Keratinocyte (primary cell): ENCODE measurements at regions not wholly inside any gene's neighbourhood (a gene's known extent, or its start where the extent isn't known, plus 50 kb on each side); places are given as distances from the start of the nearest gene placed in this dataset.

Source experiments
- DNase-seq: peaks from one replicate; pipeline ENCODE4 v3.0.0-alpha.2; 2011; ENCODE audit warnings: low read depth, missing footprints, low spot score
- FAIRE-seq: peaks from 2 replicates; lab custom pipeline; 2011; peaks lifted over from hg19 to GRCh38; lab: Jason Lieb, UNC
- H2AFZ ChIP-seq: 2 replicates; pipeline ENCODE4 v1.6.0; 2012; ENCODE audit warnings: low read length, control low read depth, inconsistent platforms; ENCODE audit not compliant: control insufficient read depth
- H3K27ac ChIP-seq: 2 replicates; pipeline ENCODE4 v1.5.1; 2011; ENCODE audit warnings: low read length; ENCODE audit not compliant: control insufficient read depth, insufficient read depth
- H3K27me3 ChIP-seq: 3 replicates; pipeline ENCODE4 v1.6.0; 2011; ENCODE audit warnings: low read length; ENCODE audit not compliant: control insufficient read depth, insufficient read depth; ENCODE audit errors: extremely low read depth
- H3K36me3 ChIP-seq, 2 experiments: 2 replicates in 1 of 2; 3 replicates in 1 of 2; pipeline ENCODE4 v1.5.1; 2011; ENCODE audit warnings: low read length in 2 of 2, mild to moderate bottlenecking in 1 of 2; ENCODE audit not compliant: control insufficient read depth in 2 of 2, insufficient read depth in 2 of 2; ENCODE audit errors: extremely low read depth in 1 of 2
- H3K4me1 ChIP-seq: 3 replicates; pipeline ENCODE4 v1.5.1; 2011; ENCODE audit warnings: low read length; ENCODE audit not compliant: control insufficient read depth, insufficient read depth; ENCODE audit errors: extremely low read depth
- H3K4me2 ChIP-seq: 3 replicates; pipeline ENCODE4 v1.6.0; 2011; ENCODE audit warnings: low read depth, low read length; ENCODE audit not compliant: control insufficient read depth, insufficient read depth; ENCODE audit errors: extremely low read depth
- H3K4me3 ChIP-seq, 3 experiments: fragments of 200-600 bp in 1 of 3; sonication (generic) in 1 of 3; 2 replicates in 2 of 3; 3 replicates in 1 of 3; pipeline ENCODE4 v1.5.1; 2011 to 2016; ENCODE audit warnings: low read length in 3 of 3, mild to moderate bottlenecking in 3 of 3, control low read depth in 2 of 3, inconsistent platforms in 1 of 3, low read depth in 1 of 3, mixed read lengths in 1 of 3, mixed run types in 1 of 3, moderate library complexity in 1 of 3; ENCODE audit not compliant: control insufficient read depth in 2 of 3, insufficient read depth in 2 of 3; ENCODE audit errors: extremely low read depth in 1 of 3
- H3K79me2 ChIP-seq: 2 replicates; pipeline ENCODE4 v1.6.0; 2012; ENCODE audit warnings: low read length; ENCODE audit not compliant: control insufficient read depth, insufficient read depth
- H3K9ac ChIP-seq: 3 replicates; pipeline ENCODE4 v1.6.0; 2011; ENCODE audit warnings: low read length; ENCODE audit not compliant: control insufficient read depth, insufficient read depth; ENCODE audit errors: extremely low read depth
- H3K9me1 ChIP-seq: 3 replicates; pipeline ENCODE4 v1.6.0; 2011; ENCODE audit warnings: low read length; ENCODE audit not compliant: control insufficient read depth, insufficient read depth; ENCODE audit errors: extremely low read depth
- H3K9me3 ChIP-seq: 2 replicates; pipeline ENCODE4 v1.5.1; 2012; ENCODE audit warnings: low read depth, low read length; ENCODE audit not compliant: control insufficient read depth
- H4K20me1 ChIP-seq: 3 replicates; pipeline ENCODE4 v1.6.0; 2011; ENCODE audit warnings: low read length; ENCODE audit not compliant: control insufficient read depth, insufficient read depth; ENCODE audit errors: extremely low read depth
- CTCF ChIP-seq, 3 experiments: IDR thresholded peaks in 1 of 3; conservative IDR thresholded peaks in 1 of 3; optimal IDR thresholded peaks in 1 of 3; 2 replicates in 2 of 3; 3 replicates in 1 of 3; pipeline versions ENCODE3 to v1.5.1; 2011; ENCODE audit warnings: low read length in 3 of 3, mild to moderate bottlenecking in 3 of 3, moderate library complexity in 2 of 3, control low read depth in 1 of 3, inconsistent platforms in 1 of 3; ENCODE audit not compliant: insufficient read depth in 2 of 3; ENCODE audit errors: extremely low read depth in 1 of 3
- EZH2 ChIP-seq: IDR thresholded peaks from one replicate; pipeline ENCODE4 v1.6.1; 2012; ENCODE audit warnings: inconsistent platforms, mild to moderate bottlenecking, low read length, moderate library complexity
- dilution Hi-C: fragments of 300-500 bp; cut with MboI; formaldehyde crosslinking; loops from one replicate; pipeline ENCODE4 v1.7.0; 2020; ENCODE audit warnings: low sequenced_read_pairs; ENCODE audit not compliant: extremely low pct_ligation_motif_present

GRCh38 chr2:36174920-36175319 is 180.7 kb upstream of the CRIM1 start:
- no peaks in the 10 kb centered on the region for H3K36me3 ChIP-seq
- H2AFZ ChIP-seq = no peak overlapping the region
- no peak for FAIRE-seq
- peaks cover 5% of the 10 kb centered on the region for H3K4me1 ChIP-seq
- no peak for DNase-seq
- no peaks in the 10 kb centered on the region for H3K9me3 ChIP-seq
- dilution Hi-C loops = no loop called here
- no peak overlapping the region for H3K27ac ChIP-seq
- no peak overlapping the region for H3K4me2 ChIP-seq
- TF ChIP-seq EZH2 (no peak), CTCF (optimal IDR thresholded peaks at IDR 0.05 in 1 of 3, IDR thresholded peaks at IDR 0.05 in 1 of 3, conservative IDR thresholded peaks at IDR 0.05 in 1 of 3; ENCODE audit: extremely low read depth in 1 of 3, insufficient read depth in 2 of 3, low read length in 3 of 3) (no peak)
- H3K9ac ChIP-seq = no peak overlapping the region
- H4K20me1 ChIP-seq = no peaks in the 10 kb centered on the region
- H3K9me1 ChIP-seq = no peaks in the 10 kb centered on the region
- no peak overlapping the region for H3K4me3 ChIP-seq
- H3K27me3 ChIP-seq = no peaks in the 10 kb centered on the region
- no peaks in the 10 kb centered on the region for H3K79me2 ChIP-seq

DNA sequence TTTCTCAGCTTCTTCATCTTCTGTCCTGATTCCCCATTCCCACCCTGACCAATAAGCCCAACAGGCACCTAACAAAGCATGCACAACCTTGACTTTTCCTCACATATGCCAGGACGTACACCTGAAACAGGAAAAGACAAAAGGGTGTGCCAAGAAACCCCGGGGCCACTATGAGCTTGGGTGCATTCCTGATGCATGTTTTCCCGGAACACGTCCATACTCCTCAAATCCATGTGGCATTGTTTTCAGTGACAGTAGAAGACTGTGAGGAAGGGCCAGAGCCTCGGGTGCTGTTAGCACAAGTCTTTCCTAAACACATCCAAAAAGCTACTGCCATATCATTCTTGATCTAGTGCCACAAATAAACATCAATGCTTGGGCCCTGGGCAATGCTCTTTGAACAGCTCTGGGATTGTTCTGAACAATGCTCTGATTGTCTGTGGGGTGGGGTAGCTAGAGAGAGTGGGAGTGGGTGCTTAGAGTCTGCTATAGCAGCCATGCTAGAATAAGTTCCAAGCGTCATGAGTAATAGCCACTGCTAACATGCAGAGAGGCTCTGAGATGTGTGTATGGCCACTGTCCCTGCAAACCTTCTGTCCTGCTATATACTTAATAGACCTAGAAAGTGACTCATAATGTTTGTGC is 181.7 kb upstream of the CRIM1 start:
- no peak overlapping the region for H2AFZ ChIP-seq
- H3K36me3 ChIP-seq = no peaks in the 10 kb centered on the region
- dilution Hi-C loops = no loop called here
- no peak overlapping the region for H3K27ac ChIP-seq
- DNase-seq (no peak), FAIRE-seq (peak; percentile 73)
- H3K79me2 ChIP-seq = no peaks in the 10 kb centered on the region
- H3K9ac ChIP-seq = no peak overlapping the region
- no peaks in the 10 kb centered on the region for H3K27me3 ChIP-seq
- H3K4me3 ChIP-seq = no peak overlapping the region
- H3K4me1 ChIP-seq = peaks cover 5% of the 10 kb centered on the region
- H3K9me1 ChIP-seq = no peaks in the 10 kb centered on the region
- H3K9me3 ChIP-seq = no peaks in the 10 kb centered on the region
- H4K20me1 ChIP-seq = no peaks in the 10 kb centered on the region
- TF ChIP-seq CTCF (optimal IDR thresholded peaks at IDR 0.05 in 1 of 3, IDR thresholded peaks at IDR 0.05 in 1 of 3, conservative IDR thresholded peaks at IDR 0.05 in 1 of 3; ENCODE audit: extremely low read depth in 1 of 3, insufficient read depth in 2 of 3, low read length in 3 of 3) (no peak), EZH2 (no peak)
- H3K4me2 ChIP-seq = no peak overlapping the region
